H1 (cell line): ENCODE measurements at regions not wholly inside any gene's neighbourhood (a gene's known extent, or its start where the extent isn't known, plus 50 kb on each side); places are given as distances from the start of the nearest gene placed in this dataset.

Source experiments
- BRCA1 ChIP-seq: IDR thresholded peaks from 2 replicates; pipeline ENCODE4 v1.6.1; 2012; ENCODE audit warnings: low read depth, low read length, improper control_type of control experiment
- CTCF ChIP-seq, 3 experiments: IDR thresholded peaks; 1 replicate in 2 of 3; 2 replicates in 1 of 3; pipeline versions ENCODE4 v1.5.1 to v1.6.1; 2011; ENCODE audit warnings: low read length in 3 of 3, mild to moderate bottlenecking in 3 of 3, inconsistent platforms in 2 of 3, low read depth in 1 of 3, moderate library complexity in 1 of 3; ENCODE audit not compliant: insufficient read depth in 1 of 3; ENCODE audit errors: control extremely low read depth in 1 of 3
- HDAC6 ChIP-seq: IDR thresholded peaks from one replicate; pipeline ENCODE4 v1.7.1; 2012; ENCODE audit warnings: low read depth, mild to moderate bottlenecking, inconsistent platforms, low read length, moderate library complexity
- JUN ChIP-seq: IDR thresholded peaks from 2 replicates; pipeline ENCODE4 v1.6.1; 2011; ENCODE audit warnings: low read depth, mild to moderate bottlenecking, improper control_type of control experiment, low read length
- SIN3A ChIP-seq, 2 experiments: IDR thresholded peaks in 1 of 2; conservative IDR thresholded peaks in 1 of 2; 2 replicates each; pipeline ENCODE4 v1.6.1; 2011 to 2012; ENCODE audit warnings: low read length in 2 of 2, improper control_type of control experiment in 1 of 2, low read depth in 1 of 2, mild to moderate bottlenecking in 1 of 2
- SP1 ChIP-seq: IDR thresholded peaks from 2 replicates; pipeline ENCODE4 v1.6.1; 2011; ENCODE audit warnings: low read depth, low read length
- SUZ12 ChIP-seq: fragments of 200-600 bp; sonication (generic); IDR thresholded peaks from 2 replicates; pipeline ENCODE4 v1.6.1; 2012; ENCODE audit warnings: mild to moderate bottlenecking, inconsistent platforms, low read length, moderate library complexity, mixed read lengths

DNA sequence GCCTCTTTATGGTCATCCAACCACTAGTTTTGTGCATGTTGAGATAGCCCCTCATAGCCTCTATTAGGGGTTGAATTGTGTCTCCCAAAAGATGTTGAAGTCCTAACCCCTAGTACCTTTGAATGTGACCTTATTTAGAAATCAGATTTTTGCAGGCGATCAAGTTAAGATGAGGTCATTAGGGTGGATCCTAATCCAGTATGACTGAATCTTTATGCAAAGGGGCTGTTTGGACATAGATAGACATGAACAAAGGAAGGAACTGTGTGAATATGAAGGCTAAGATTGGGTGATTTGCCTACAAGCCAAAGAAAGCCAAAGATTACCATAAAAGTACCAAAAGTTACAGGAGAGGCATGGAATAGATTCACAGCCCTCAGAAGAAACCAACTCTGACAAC, 209.6 kb downstream of the NUAK1 start (continued):
- TF ChIP-seq CTCF (IDR thresholded peaks at IDR 0.05; ENCODE audit: control extremely low read depth in 1 of 3, insufficient read depth in 1 of 3, low read depth in 1 of 3, low read length in 3 of 3) (no peak), HDAC6 (no peak), BRCA1 (no peak), SUZ12 (no peak), JUN (no peak), SP1 (no peak), SIN3A (conservative IDR thresholded peaks at IDR 0.05 in 1 of 2, IDR thresholded peaks at IDR 0.05 in 1 of 2; ENCODE audit: low read depth in 1 of 2, low read length in 2 of 2) (no peak)
